Erythroblast (primary cell): ENCODE measurements at regions not wholly inside any gene's neighbourhood (a gene's known extent, or its start where the extent isn't known, plus 50 kb on each side); places are given as distances from the start of the nearest gene placed in this dataset.
"Not testable (repeated sequence)": the region's sequence is repeated elsewhere in the genome, so short reads cannot be mapped to it uniquely, and the experiment has no call there.

ENCODE experiments used
- DNase-seq, 2 experiments: peaks; one replicate each; lab custom pipeline; 2025; lab: John Stamatoyannopoulos, UW
- GATA1 ChIP-seq: IDR thresholded peaks from 2 replicates; pipeline ENCODE4 v1.6.1; 2011; ENCODE audit warnings: low read depth, mild to moderate bottlenecking, control low read depth, low read length, moderate library complexity
- POLR2A ChIP-seq: IDR thresholded peaks from 2 replicates; pipeline ENCODE4 v1.6.1; 2011; ENCODE audit warnings: mild to moderate bottlenecking, low read length

- TF ChIP-seq POLR2A (no peak), GATA1 (no peak)
- DNase-seq, result no peak
These were observed 85.8 kb upstream of the ZNF536 start for GRCh38 chr19:30286378-30286777.

- TF ChIP-seq POLR2A (no peak), GATA1 (no peak)
- DNase-seq, result no peak
These were observed 84.9 kb upstream of the ZNF536 start for GRCh38 chr19:30287259-30287658.

GRCh38 chr19:30287973-30288372, 84.2 kb upstream of the ZNF536 start:
- TF ChIP-seq GATA1 (no peak), POLR2A (no peak)

GRCh38 chr19:30288911-30289310, 83.3 kb upstream of the ZNF536 start:
- no peak for TF ChIP-seq POLR2A
- TF ChIP-seq GATA1, result no peak
- no peak for DNase-seq

More at GRCh38 chr19:30287973-30288372, 84.2 kb upstream of the ZNF536 start:
- DNase-seq, result no peak

- TF ChIP-seq POLR2A (no peak), GATA1 (no peak)
- no peak for DNase-seq
These were observed 82.8 kb upstream of the ZNF536 start for GRCh38 chr19:30289336-30289735.

GRCh38 chr19:30290805-30291204, 81.4 kb upstream of the ZNF536 start:
- not testable (repeated sequence) for DNase-seq

- no peak for DNase-seq
- TF ChIP-seq POLR2A, result no peak
- no peak for TF ChIP-seq GATA1
These were observed 79.0 kb upstream of the ZNF536 start for GRCh38 chr19:30293051-30293785.

- TF ChIP-seq GATA1, result no peak
These were observed 74.2 kb upstream of the ZNF536 start for GRCh38 chr19:30297969-30298368.

GRCh38 chr19:30303131-30303654, 69.0 kb upstream of the ZNF536 start:
- no peak for DNase-seq
- no peak for TF ChIP-seq POLR2A
- no peak for TF ChIP-seq GATA1

More at GRCh38 chr19:30297969-30298368, 74.2 kb upstream of the ZNF536 start:
- no peak for DNase-seq

- no peak for DNase-seq
- TF ChIP-seq GATA1 (no peak), POLR2A (no peak)
These were observed 67.6 kb upstream of the ZNF536 start for GRCh38 chr19:30304540-30304939.

- no peak for TF ChIP-seq POLR2A
- no peak for TF ChIP-seq GATA1
These were observed 66.7 kb upstream of the ZNF536 start for GRCh38 chr19:30305346-30306060.

GRCh38 chr19:30307191-30307974, 64.8 kb upstream of the ZNF536 start:
- TF ChIP-seq POLR2A (no peak), GATA1 (no peak)
- no peak for DNase-seq

More at GRCh38 chr19:30305346-30306060, 66.7 kb upstream of the ZNF536 start:
- DNase-seq, result no peak

GRCh38 chr19:30309176-30309575, 63.0 kb upstream of the ZNF536 start:
- no peak for TF ChIP-seq POLR2A
- TF ChIP-seq GATA1, result no peak
- DNase-seq, result no peak
